HEK293 (cell line): ENCODE measurements at regions not wholly inside any gene's neighbourhood (a gene's known extent, or its start where the extent isn't known, plus 50 kb on each side); places are given as distances from the start of the nearest gene placed in this dataset.

Experiments used
- CTCF ChIA-PET: fragments of 350-600 bp; formaldehyde crosslinking; extraction: SDS; loops from one replicate; lab custom pipeline; 2021; ENCODE audit warnings: antibody characterized with exemption; lab: Yijun Ruan, JAX
- POLR2A ChIA-PET: fragments of 300-600 bp; formaldehyde crosslinking; extraction: SDS; loops from one replicate; lab custom pipeline; 2020; ENCODE audit warnings: antibody characterized with exemption, inconsistent platforms; lab: Yijun Ruan, JAX
- H3K27ac ChIP-seq: fragments of 200-500 bp; sonication (Bioruptor generic); 2 replicates; pipeline ENCODE4 v1.5.1; 2014; ENCODE audit warnings: low read depth, low read length, control low read depth, inconsistent platforms; ENCODE audit errors: extremely low read depth
- H3K36me3 ChIP-seq, 2 experiments: fragments of 200-500 bp in 1 of 2; sonication (Bioruptor generic) in 1 of 2; 1 replicate in 1 of 2; 2 replicates in 1 of 2; pipeline ENCODE4 v1.5.1; 2014 to 2017; ENCODE audit warnings: inconsistent platforms in 2 of 2, low read length in 2 of 2; ENCODE audit not compliant: control insufficient read depth in 2 of 2, insufficient read depth in 1 of 2
- H3K4me1 ChIP-seq: fragments of 200-500 bp; sonication (Bioruptor generic); 2 replicates; pipeline ENCODE4 v1.5.1; 2014; ENCODE audit warnings: mild to moderate bottlenecking, low read length, inconsistent platforms; ENCODE audit not compliant: control insufficient read depth, insufficient read depth
- H3K4me3 ChIP-seq: 2 replicates; pipeline ENCODE4 v1.5.1; 2011; ENCODE audit warnings: low read depth, mild to moderate bottlenecking, control low read depth, low read length, moderate library complexity
- H3K9me3 ChIP-seq: fragments of 200-500 bp; sonication (Bioruptor generic); 2 replicates; pipeline ENCODE4 v1.5.1; 2014; ENCODE audit warnings: low read depth, low read length, inconsistent platforms; ENCODE audit not compliant: control insufficient read depth, insufficient read depth
- GLIS1 ChIP-seq: fragments of 450-650 bp; formaldehyde crosslinking; IDR thresholded peaks from 2 replicates; pipeline ENCODE4 v1.5.1; 2016; ENCODE audit warnings: missing biosample characterization, missing genetic modification characterization
- HOXD13 ChIP-seq: sonication (generic); formaldehyde crosslinking; IDR thresholded peaks from 2 replicates; pipeline ENCODE4 v1.8.0; 2022; ENCODE audit warnings: missing genetic modification reagents, borderline replicate concordance
- SALL2 ChIP-seq: fragments of 450-650 bp; formaldehyde crosslinking; IDR thresholded peaks from 2 replicates; pipeline ENCODE4 v1.5.0; 2017; ENCODE audit warnings: missing biosample characterization, mild to moderate bottlenecking, missing genetic modification characterization, borderline replicate concordance
- TCF7L2 ChIP-seq: IDR thresholded peaks from 2 replicates; pipeline ENCODE4 v1.6.1; 2011; ENCODE audit warnings: low read depth, mild to moderate bottlenecking, inconsistent platforms, low read length, moderate library complexity, borderline replicate concordance
- ZBTB21 ChIP-seq: fragments of 450-650 bp; formaldehyde crosslinking; IDR thresholded peaks from 2 replicates; pipeline ENCODE4 v1.5.1; 2017; ENCODE audit warnings: missing biosample characterization, missing genetic modification characterization
- ZBTB48 ChIP-seq: fragments of 450-650 bp; formaldehyde crosslinking; IDR thresholded peaks from 2 replicates; pipeline ENCODE4 v1.5.1; 2016; ENCODE audit warnings: missing biosample characterization, missing genetic modification characterization
- ZEB2 ChIP-seq: fragments of 450-650 bp; formaldehyde crosslinking; IDR thresholded peaks from 2 replicates; pipeline ENCODE4 v1.5.1; 2016; ENCODE audit warnings: missing biosample characterization, missing genetic modification characterization
- ZFP41 ChIP-seq: fragments of 450-650 bp; formaldehyde crosslinking; IDR thresholded peaks from 2 replicates; pipeline ENCODE4 v1.5.1; 2016; ENCODE audit warnings: missing biosample characterization, missing genetic modification characterization, borderline replicate concordance
- ZNF10 ChIP-seq: fragments of 450-650 bp; formaldehyde crosslinking; IDR thresholded peaks from 2 replicates; pipeline ENCODE4 v1.5.1; 2017; ENCODE audit warnings: missing biosample characterization, missing genetic modification characterization
- ZNF18 ChIP-seq: fragments of 450-650 bp; formaldehyde crosslinking; IDR thresholded peaks from 2 replicates; pipeline ENCODE4 v1.5.1; 2016; ENCODE audit warnings: missing biosample characterization, missing genetic modification characterization
- ZNF19 ChIP-seq: fragments of 450-650 bp; formaldehyde crosslinking; IDR thresholded peaks from 2 replicates; pipeline ENCODE4; 2016; ENCODE audit warnings: missing biosample characterization, missing genetic modification characterization, low read depth
- ZNF223 ChIP-seq: fragments of 450-650 bp; formaldehyde crosslinking; IDR thresholded peaks from 2 replicates; pipeline ENCODE4 v1.5.1; 2016; ENCODE audit warnings: missing biosample characterization, missing genetic modification characterization
- ZNF23 ChIP-seq: fragments of 450-650 bp; formaldehyde crosslinking; IDR thresholded peaks from 2 replicates; pipeline ENCODE4 v1.5.1; 2016; ENCODE audit warnings: missing biosample characterization, missing genetic modification characterization, borderline replicate concordance
- ZNF302 ChIP-seq: fragments of 450-650 bp; formaldehyde crosslinking; IDR thresholded peaks from 2 replicates; pipeline ENCODE4 v1.5.1; 2016; ENCODE audit warnings: missing biosample characterization, missing genetic modification characterization, low read depth
- ZNF311 ChIP-seq: fragments of 450-650 bp; formaldehyde crosslinking; IDR thresholded peaks from 2 replicates; pipeline ENCODE4 v1.5.1; 2017; ENCODE audit warnings: missing biosample characterization, missing genetic modification characterization, borderline replicate concordance
- ZNF324 ChIP-seq: fragments of 450-650 bp; formaldehyde crosslinking; IDR thresholded peaks from 2 replicates; pipeline ENCODE4 v1.5.1; 2016; ENCODE audit warnings: missing biosample characterization, missing genetic modification characterization
- ZNF354C ChIP-seq: fragments of 450-650 bp; formaldehyde crosslinking; IDR thresholded peaks from 2 replicates; pipeline ENCODE4 v1.5.1; 2016; ENCODE audit warnings: missing biosample characterization, missing genetic modification characterization, low read depth, borderline replicate concordance
- ZNF366 ChIP-seq: fragments of 450-650 bp; formaldehyde crosslinking; conservative IDR thresholded peaks from 2 replicates; pipeline ENCODE4 v1.5.1; 2016; ENCODE audit warnings: missing biosample characterization, missing genetic modification characterization
- ZNF37A ChIP-seq: fragments of 450-650 bp; IDR thresholded peaks from 2 replicates; pipeline ENCODE4 v1.5.1; 2018; ENCODE audit warnings: missing biosample characterization, missing genetic modification characterization
- ZNF394 ChIP-seq: fragments of 450-650 bp; formaldehyde crosslinking; IDR thresholded peaks from 2 replicates; pipeline ENCODE4 v1.5.1; 2016; ENCODE audit warnings: missing biosample characterization, missing genetic modification characterization, mild to moderate bottlenecking, moderate library complexity, borderline replicate concordance
- ZNF521 ChIP-seq: fragments of 450-650 bp; formaldehyde crosslinking; IDR thresholded peaks from 2 replicates; pipeline ENCODE4 v1.5.1; 2017; ENCODE audit warnings: missing biosample characterization, mild to moderate bottlenecking, missing genetic modification characterization
- ZNF571 ChIP-seq: fragments of 450-650 bp; formaldehyde crosslinking; IDR thresholded peaks from 2 replicates; pipeline ENCODE4 v1.5.0; 2017; ENCODE audit warnings: missing biosample characterization, missing genetic modification characterization
- ZNF664 ChIP-seq: fragments of 450-650 bp; formaldehyde crosslinking; IDR thresholded peaks from 2 replicates; pipeline ENCODE4 v1.5.1; 2016; ENCODE audit warnings: missing biosample characterization, missing genetic modification characterization
- ZNF701 ChIP-seq: fragments of 450-650 bp; formaldehyde crosslinking; IDR thresholded peaks from 2 replicates; pipeline ENCODE4 v1.5.1; 2016; ENCODE audit warnings: missing biosample characterization, missing genetic modification characterization
- ZNF843 ChIP-seq: fragments of 450-650 bp; formaldehyde crosslinking; IDR thresholded peaks from 2 replicates; pipeline ENCODE4 v1.5.1; 2016; ENCODE audit warnings: missing biosample characterization, missing genetic modification characterization
- TF ChIP-seq, protein P1 (sequence below): fragments of 450-650 bp; formaldehyde crosslinking; IDR thresholded peaks from 2 replicates; pipeline ENCODE4 v1.5.1; 2017; ENCODE audit warnings: missing biosample characterization, missing genetic modification characterization
- TF ChIP-seq, protein P2 (sequence below): fragments of 450-650 bp; formaldehyde crosslinking; IDR thresholded peaks from 2 replicates; pipeline ENCODE4 v1.5.1; 2017; ENCODE audit warnings: missing biosample characterization, missing genetic modification characterization

GRCh38 chr21:27060190-27060589, 93.3 kb upstream of the ADAMTS5 start:
- TF ChIP-seq ZFP41 (tag by site-specific recombination) (no peak), ZNF521 (tag by site-specific recombination) (no peak), ZNF701 (tag by site-specific recombination) (no peak), ZNF571 (tag by site-specific recombination) (no peak), TCF7L2 (no peak), ZBTB21 (tag by site-specific recombination) (no peak), ZNF366 (no peak), ZNF664 (no peak), ZNF18 (tag by site-specific recombination) (no peak)
- no peaks in the 10 kb centered on the region for H3K36me3 ChIP-seq
- H3K27ac ChIP-seq: no peak overlapping the region
- no peaks in the 10 kb centered on the region; the same call in 1 of the 2 replicates for H3K9me3 ChIP-seq
- CTCF ChIA-PET: interaction anchor here (1.3 kb wide), 1 partner anchor 11 kb away, joined by 3 read pairs; no protein-coding TSS in a partner anchor
- H3K4me3 ChIP-seq: no peak overlapping the region
- no peaks in the 10 kb centered on the region for H3K4me1 ChIP-seq
- POLR2A ChIA-PET: no interaction called here

DNA sequence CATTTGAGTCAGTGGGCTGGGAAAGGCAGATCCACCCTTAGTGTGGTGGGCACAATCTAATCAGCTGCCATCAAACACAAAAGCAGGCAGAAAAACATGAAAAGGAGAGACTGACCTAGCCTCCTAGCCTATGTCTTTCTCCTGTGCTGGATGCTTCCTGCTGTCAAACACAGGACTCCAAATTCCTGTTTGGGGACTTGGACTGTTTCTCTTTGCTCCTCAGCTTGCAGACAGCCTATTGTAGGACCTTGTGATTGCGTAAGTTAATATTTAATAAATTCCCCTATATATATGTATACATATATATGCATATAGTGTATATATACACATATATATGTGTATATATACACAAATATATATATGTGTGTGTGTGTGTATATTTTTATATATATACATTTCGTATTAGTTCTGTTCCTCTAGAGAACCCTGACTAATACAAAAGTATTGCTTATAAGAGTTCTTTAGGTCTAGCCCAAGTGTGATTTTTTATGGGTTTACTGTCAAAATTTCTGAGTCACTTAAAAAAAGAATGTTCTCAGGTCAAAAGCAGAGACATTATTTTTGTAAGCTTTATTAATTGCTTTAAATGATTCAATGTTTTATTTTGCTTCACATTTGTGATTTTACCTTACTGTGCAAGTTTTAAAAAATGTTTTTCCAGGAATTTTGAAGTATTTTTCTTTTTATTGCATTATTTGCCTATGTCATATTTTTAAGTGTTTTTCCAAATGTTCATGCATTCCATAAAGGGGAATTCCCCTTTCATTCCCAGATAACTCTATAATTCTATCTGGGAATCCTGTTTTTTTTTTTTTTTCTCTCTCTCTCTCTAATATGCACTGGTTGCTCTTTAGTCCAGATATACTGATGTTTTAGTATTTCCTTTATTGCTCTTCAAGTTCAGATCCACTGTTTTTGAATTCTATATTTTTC, 92.1 kb upstream of the ADAMTS5 start:
- H3K36me3 ChIP-seq: no peaks in the 10 kb centered on the region
- POLR2A ChIA-PET: no interaction called here

More for the DNA sequence above, 92.1 kb upstream of the ADAMTS5 start:
- H3K9me3 ChIP-seq: no peaks in the 10 kb centered on the region; the same call in 1 of the 2 replicates
- no peak overlapping the region for H3K4me3 ChIP-seq
- H3K4me1 ChIP-seq: no peaks in the 10 kb centered on the region
- TF ChIP-seq GLIS1 (tag by site-specific recombination) (no peak), ZNF223 (tag by site-specific recombination) (no peak), ZBTB21 (tag by site-specific recombination) (no peak), ZNF394 (tag by site-specific recombination) (no peak), ZBTB48 (no peak), ZNF843 (tag by site-specific recombination) (no peak), ZNF302 (tag by site-specific recombination) (no peak), ZNF311 (tag by site-specific recombination) (no peak), ZEB2 (no peak), ZNF19 (tag by site-specific recombination) (no peak), ZNF37A (no peak), ZNF10 (tag by site-specific recombination) (no peak), ZNF324 (tag by site-specific recombination) (no peak), ZNF23 (tag by site-specific recombination) (no peak), ZNF354C (tag by site-specific recombination) (no peak), SALL2 (tag by site-specific recombination) (no peak), HOXD13 (CRISPR knock-in tag) (no peak)
- TF ChIP-seq, protein P1, sequence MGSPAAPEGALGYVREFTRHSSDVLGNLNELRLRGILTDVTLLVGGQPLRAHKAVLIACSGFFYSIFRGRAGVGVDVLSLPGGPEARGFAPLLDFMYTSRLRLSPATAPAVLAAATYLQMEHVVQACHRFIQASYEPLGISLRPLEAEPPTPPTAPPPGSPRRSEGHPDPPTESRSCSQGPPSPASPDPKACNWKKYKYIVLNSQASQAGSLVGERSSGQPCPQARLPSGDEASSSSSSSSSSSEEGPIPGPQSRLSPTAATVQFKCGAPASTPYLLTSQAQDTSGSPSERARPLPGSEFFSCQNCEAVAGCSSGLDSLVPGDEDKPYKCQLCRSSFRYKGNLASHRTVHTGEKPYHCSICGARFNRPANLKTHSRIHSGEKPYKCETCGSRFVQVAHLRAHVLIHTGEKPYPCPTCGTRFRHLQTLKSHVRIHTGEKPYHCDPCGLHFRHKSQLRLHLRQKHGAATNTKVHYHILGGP: no peak
- TF ChIP-seq, protein P2, sequence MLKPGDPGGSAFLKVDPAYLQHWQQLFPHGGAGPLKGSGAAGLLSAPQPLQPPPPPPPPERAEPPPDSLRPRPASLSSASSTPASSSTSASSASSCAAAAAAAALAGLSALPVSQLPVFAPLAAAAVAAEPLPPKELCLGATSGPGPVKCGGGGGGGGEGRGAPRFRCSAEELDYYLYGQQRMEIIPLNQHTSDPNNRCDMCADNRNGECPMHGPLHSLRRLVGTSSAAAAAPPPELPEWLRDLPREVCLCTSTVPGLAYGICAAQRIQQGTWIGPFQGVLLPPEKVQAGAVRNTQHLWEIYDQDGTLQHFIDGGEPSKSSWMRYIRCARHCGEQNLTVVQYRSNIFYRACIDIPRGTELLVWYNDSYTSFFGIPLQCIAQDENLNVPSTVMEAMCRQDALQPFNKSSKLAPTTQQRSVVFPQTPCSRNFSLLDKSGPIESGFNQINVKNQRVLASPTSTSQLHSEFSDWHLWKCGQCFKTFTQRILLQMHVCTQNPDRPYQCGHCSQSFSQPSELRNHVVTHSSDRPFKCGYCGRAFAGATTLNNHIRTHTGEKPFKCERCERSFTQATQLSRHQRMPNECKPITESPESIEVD (tag by site-specific recombination): no peak
- CTCF ChIA-PET: interaction anchor here (0.6 kb wide), 1 partner anchor 432 kb away, joined by 4 read pairs; no protein-coding TSS in a partner anchor
- no peak overlapping the region for H3K27ac ChIP-seq
